ENCODE measurements at regions not wholly inside any gene's neighbourhood (a gene's known extent, or its start where the extent isn't known, plus 50 kb on each side); places are given as distances from the start of the nearest gene placed in this dataset.
"Not testable (repeated sequence)": the region's sequence is repeated elsewhere in the genome, so short reads cannot be mapped to it uniquely, and the experiment has no call there.

DNA sequence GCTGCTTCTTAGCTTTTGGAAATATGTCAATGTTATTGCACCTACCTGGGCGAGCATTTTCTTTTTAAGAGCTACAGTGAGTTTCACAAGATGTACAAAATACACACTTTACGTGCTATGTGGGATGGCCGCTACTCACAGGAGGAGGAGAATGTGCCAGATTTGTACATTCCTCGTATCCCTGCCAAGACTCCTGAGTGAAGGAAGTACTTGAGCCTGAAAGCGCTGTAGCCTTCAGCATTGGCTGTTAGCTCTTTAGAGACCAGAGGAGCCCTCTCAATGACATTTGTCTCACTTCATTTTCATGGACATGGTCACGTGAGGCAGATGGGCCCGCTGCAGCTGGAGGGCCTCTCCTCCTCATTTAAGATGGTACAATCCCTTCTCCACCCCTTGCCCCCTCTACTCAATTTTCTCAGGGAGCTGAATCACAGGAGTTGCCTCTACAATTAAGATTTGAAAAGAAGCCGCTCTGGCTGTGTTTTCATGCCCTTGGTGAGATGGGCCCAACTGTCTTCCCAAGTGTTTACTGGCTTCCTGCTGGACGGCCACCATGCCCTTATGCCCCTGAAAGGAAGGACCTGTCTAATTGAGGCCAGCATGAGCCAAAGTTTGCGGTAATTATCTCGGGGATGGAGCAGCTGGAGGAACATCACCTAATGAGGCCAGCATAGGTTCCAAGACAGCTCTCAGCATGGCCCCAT, 442.6 kb downstream of the PRDM2 start:
- DNase-seq: no peak

GRCh38 chr1:14143777-14144176, 443.8 kb downstream of the PRDM2 start:
- no peak for DNase-seq

- no peak for DNase-seq
Measured at GRCh38 chr1:14148526-14148925, 448.5 kb downstream of the PRDM2 start.

DNA sequence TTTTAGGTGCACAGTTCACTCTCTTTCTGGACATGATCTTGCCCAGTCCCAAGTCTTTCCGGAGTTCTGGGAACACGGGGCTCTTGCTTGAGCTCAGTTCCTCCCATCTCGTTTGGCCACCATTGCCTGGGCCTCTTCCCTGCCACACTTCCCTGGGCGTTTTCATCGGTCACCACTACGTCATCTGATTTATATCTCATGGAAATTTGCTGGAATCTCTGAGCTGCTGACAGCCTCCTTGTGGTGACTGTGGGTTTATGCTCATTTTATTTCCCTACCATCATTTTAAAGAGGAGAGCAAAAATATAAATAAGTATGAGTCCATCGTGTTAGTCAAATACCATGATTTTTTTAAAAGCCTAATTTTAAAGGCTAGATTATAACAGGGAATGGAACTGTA, 449.1 kb upstream of the KAZN start:
- DNase-seq: no peak

GRCh38 chr1:14156543-14156942, 441.9 kb upstream of the KAZN start:
- no peak for DNase-seq

DNA sequence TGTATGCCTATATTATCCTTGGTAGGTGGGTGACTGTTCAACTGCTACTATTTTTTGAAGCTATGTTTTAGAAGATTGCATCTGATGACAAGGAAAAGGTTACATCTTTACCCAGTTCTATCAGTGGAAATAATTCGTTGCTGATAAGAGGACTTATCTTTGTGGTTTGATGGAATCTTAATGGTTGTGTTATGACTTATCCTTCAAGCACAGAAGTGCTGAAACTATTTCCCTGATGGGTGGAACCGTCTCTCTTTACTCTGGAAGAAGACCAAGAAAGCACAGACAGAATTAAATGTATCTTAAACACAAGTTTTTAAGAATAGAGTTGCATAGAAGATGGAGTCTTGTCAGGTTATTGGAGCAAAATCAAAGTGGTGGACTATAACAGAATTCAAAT, 437.7 kb upstream of the KAZN start:
- DNase-seq: no peak

DNA sequence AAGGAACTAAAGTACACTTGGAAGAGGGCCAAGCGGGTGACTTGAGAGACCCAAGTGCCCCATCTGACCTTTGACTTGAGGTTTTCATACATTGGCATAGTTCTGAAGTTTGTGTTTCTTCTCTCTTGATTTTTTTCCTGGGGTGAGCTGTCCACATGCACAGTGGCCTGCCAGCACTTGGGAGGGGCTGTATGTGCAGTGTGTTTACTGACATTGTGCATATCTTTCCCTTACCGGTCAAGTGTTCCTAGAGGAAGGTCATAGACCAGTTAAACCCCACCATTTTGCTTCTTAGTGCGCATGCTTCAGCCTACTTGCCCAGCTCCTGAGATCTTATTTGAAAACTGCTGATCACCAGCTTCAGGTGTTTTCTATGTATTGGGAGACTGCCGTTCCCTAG, 435.2 kb upstream of the KAZN start:
- DNase-seq: no peak

DNA sequence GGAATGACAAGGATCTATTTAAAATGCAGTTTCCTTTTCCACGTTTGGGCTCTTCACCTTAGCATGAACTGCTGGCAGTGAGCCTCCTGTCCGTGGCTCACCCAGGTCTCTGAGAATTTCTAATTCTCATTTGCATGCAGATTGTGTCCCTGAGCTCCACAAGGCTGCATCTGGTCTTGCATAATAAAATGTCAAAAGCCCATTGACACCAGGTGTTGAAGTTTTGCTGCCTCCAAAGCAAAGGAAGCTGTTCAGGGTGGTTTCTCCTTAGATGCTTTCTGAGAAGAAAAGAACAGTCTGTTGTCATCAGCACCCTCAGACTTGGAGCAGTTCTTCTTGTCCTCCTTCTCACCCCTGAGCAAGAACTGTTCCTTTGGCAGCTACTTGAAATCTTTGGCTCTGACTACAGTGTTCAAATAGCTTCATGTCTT, 433.1 kb upstream of the KAZN start:
- no peak for DNase-seq

- DNase-seq: no peak
Measured at GRCh38 chr1:14167884-14168283, 430.6 kb upstream of the KAZN start.

DNA sequence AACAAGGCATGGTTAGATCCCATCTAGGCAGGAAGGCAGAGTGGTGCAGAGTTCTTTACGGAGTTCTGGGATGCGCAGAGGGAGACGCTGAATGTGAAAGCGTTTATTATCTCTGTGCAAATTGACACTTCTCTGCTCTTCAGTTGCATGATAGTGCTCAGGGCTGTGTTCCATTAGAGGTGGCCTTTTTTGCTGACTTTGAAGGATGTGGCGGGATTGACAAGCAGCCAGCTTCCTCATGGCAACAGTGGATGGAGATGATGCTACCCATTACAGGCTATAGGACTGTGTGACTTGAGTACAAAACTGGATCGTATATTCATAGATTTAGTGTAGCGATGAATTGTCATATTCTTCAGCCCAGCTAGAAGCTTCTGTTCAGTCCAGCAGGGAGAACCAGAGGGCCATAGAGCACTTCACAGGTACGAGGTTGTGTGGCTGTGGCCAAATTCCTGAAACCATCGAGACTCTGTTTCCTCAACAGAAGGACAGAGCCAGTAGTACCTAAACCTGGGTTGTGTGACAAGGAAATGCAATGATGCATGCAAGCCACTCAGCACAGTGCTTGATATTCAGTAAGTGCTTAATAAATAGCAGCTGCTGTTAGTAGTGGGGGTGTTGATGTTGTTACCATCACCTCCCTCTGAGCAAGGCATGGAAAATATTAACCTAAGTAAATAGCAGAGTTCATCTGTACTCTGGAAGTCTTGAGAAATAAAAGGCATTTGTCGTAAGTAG, 430.0 kb upstream of the KAZN start:
- DNase-seq: no peak

GRCh38 chr1:14173598-14173997, 424.9 kb upstream of the KAZN start:
- no peak for DNase-seq

DNA sequence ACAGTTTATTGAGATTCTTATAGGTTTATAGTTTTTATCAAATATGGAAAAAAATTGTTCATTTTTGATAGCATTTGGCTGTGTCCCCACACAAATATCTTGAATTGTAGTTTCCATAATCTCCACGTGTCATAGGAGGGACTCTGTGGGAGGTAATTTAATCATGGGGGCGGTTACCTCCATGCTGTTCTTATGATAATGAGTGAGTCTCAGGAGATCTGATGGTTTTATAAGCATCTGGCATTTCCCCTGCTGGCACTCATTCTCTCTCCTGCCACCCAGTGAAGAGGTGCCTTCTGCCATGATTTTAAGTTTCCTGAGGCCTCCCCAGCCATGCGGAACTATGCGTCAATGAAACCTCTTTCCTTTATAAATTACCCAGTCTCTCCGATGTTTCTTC, 420.6 kb upstream of the KAZN start:
- not testable (repeated sequence) for DNase-seq

- DNase-seq: no peak
Measured at GRCh38 chr1:14180738-14181137, 417.7 kb upstream of the KAZN start.

DNA sequence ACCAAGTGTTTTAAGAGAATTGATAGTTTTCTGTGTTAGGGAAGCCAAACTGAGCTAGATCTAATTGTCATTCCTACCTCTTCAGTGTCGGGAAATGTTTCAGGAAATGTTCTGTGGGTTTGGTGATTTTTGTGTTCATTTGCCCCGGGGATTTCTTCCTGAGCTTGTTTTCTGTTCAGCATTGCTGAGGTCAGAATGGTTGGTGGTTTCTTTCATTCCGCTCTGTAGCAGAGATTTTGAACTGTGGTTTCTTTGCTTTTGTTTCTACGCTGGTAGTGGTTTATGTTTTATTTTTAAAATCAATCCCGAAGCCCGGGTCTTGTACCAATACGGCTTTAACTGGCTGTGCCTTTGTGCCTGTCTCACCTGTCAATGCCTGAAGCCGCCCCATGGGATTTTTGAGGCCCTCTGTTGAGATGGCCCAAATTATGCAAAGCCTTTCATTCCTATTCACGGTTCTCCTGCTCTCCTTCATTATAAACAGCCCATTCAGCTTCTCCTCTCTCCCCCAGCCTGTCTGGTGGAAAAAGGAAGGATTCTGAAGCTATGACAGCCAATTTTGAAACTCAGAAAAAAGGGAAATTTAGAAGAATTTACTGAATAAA, 417.2 kb upstream of the KAZN start:
- DNase-seq: no peak

DNA sequence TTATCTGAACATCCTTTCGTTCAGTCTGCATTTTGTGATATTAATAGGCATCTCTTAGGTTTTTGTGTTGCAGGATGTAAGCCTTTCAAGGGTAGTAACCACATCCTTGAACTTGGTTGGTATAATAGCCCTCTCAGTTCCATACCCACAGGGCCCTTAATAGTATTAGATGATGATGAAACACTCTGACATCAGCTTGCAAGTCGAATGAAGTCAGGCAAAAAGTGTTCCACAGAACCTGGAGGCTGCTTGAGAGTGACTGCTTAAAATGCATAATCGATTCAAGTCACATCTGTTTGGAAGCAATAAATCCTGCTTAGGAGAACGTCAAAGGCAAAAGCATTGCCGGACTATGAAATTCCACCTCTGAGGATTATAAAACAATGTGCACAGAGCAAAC, 415.6 kb upstream of the KAZN start:
- no peak for DNase-seq

- DNase-seq: no peak
Measured at GRCh38 chr1:14183329-14183728, 415.2 kb upstream of the KAZN start.

- DNase-seq: peak; percentile 61
Measured at GRCh38 chr1:14184454-14184853, 414.0 kb upstream of the KAZN start.

- DNase-seq: no peak
Measured at GRCh38 chr1:14189381-14189780, 409.1 kb upstream of the KAZN start.

- DNase-seq: no peak
Measured at GRCh38 chr1:14190508-14190907, 408.0 kb upstream of the KAZN start.

- no peak for DNase-seq
Measured at GRCh38 chr1:14194511-14194910, 404.0 kb upstream of the KAZN start.

- DNase-seq: no peak
Measured at GRCh38 chr1:14205066-14205465, 393.4 kb upstream of the KAZN start.

DNA sequence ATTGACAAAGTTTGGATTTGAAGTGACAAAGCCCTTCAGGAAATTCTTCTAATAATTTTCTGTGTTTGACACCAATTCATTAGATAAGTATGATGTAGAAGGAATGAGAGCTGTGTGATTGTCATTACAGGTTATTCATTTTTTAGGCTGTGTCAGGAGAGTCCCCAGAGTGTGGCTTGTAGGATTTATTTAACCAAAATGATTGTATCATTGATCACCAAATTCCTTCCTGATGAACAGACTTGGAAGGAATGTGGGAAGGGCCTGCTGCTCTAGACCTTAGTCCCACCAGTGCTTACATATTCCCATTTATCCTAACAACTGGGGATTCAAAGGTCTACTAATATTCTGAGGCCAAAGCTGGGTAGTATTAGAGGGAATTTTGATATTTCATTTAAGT, 383.3 kb upstream of the KAZN start:
- DNase-seq: no peak

GRCh38 chr1:14217384-14217783, 381.1 kb upstream of the KAZN start:
- no peak for DNase-seq

DNA sequence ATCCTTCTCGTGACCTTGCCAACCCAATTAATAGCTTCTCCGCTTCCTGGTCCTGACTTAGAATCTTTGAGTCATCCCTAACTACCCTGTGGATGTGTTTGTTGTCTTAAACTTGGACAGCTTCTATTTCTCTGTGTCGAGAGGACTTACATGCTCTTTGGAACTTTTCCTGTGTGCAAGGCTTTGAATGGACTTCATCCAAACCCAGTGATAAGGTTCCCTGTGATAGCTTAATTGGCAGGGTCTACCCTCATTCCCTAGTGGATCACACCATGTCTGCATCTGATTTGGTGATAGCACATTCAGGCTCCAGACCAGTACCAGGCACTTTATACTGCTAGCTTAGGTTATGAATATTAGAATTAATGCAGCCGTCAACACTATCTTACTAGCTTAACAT, 378.2 kb upstream of the KAZN start:
- no peak for DNase-seq

Data from COR-L47 (cell line).